OCI-LY3 (cell line): ENCODE measurements at regions not wholly inside any gene's neighbourhood (a gene's known extent, or its start where the extent isn't known, plus 50 kb on each side); places are given as distances from the start of the nearest gene placed in this dataset.

Experiments used
- H2AFZ ChIP-seq: fragments of 200-600, 300-600 bp; shearing (Covaris generic); 2 replicates; pipeline ENCODE4 v1.6.0; 2014; ENCODE audit warnings: antibody characterized with exemption, low read depth, low read length
- H3K27ac ChIP-seq: fragments of 200-600, 300-600 bp; sonication (generic); 2 replicates; pipeline ENCODE4 v1.5.1; 2014; ENCODE audit warnings: mild to moderate bottlenecking, low read length, moderate library complexity, mixed read lengths
- H3K27me3 ChIP-seq: fragments of 200-600, 300-600 bp; sonication (generic); 2 replicates; pipeline ENCODE4 v1.6.1; 2014; ENCODE audit warnings: low read depth, low read length, mixed read lengths
- H3K36me3 ChIP-seq: fragments of 200-600, 300-600 bp; sonication (generic); replicated peaks from 2 replicates; pipeline ENCODE3; 2014; ENCODE audit warnings: low read depth, low read length, mixed read lengths
- H3K4me1 ChIP-seq: fragments of 300-600, 200-600 bp; sonication (generic); 2 replicates; pipeline ENCODE4 v1.6.1; 2014; ENCODE audit warnings: low read length, mixed read lengths
- H3K4me2 ChIP-seq: fragments of 200-600, 300-600 bp; sonication (generic); 2 replicates; pipeline ENCODE4 v1.6.1; 2014; ENCODE audit warnings: low read length, mixed read lengths
- H3K4me3 ChIP-seq: fragments of 300-600, 200-600 bp; sonication (generic); 2 replicates; pipeline ENCODE4 v1.5.1; 2014; ENCODE audit warnings: antibody characterized with exemption, mild to moderate bottlenecking, low read length, moderate library complexity
- H3K79me2 ChIP-seq: fragments of 300-600, 200-600 bp; shearing (Covaris generic); 2 replicates; pipeline ENCODE4 v1.6.1; 2014; ENCODE audit warnings: mild to moderate bottlenecking, low read length, mixed read lengths
- H3K9ac ChIP-seq: fragments of 300-600, 200-600 bp; shearing (Covaris generic); 2 replicates; pipeline ENCODE4 v1.6.0; 2014; ENCODE audit warnings: mild to moderate bottlenecking, low read length, moderate library complexity
- H3K9me3 ChIP-seq: fragments of 200-600, 300-600 bp; shearing (Covaris generic); 2 replicates; pipeline ENCODE4 v1.6.1; 2014; ENCODE audit warnings: low read length, mixed read lengths; ENCODE audit not compliant: insufficient read depth
- H4K20me1 ChIP-seq: fragments of 200-600, 300-600 bp; sonication (generic); 2 replicates; pipeline ENCODE4 v1.6.1; 2016; ENCODE audit warnings: low read length, mixed read lengths; ENCODE audit not compliant: insufficient read depth
- CTCF ChIP-seq: fragments of 200-600, 300-600 bp; sonication (generic); IDR thresholded peaks from 2 replicates; pipeline ENCODE4 v1.5.1; 2014; ENCODE audit warnings: antibody characterized with exemption, low read length, low read depth
- EZH2phosphoT487 ChIP-seq: fragments of 200-600 bp; shearing (Covaris generic); IDR thresholded peaks from 2 replicates; pipeline ENCODE4 v1.6.1; 2018; ENCODE audit warnings: antibody characterized with exemption, mixed run types, low read depth

- H3K9me3 ChIP-seq, result no peaks in the 10 kb centered on the region
- no peak overlapping the region for H3K4me2 ChIP-seq
- H3K4me3 ChIP-seq, result no peak overlapping the region
- H2AFZ ChIP-seq, result no peak overlapping the region
- TF ChIP-seq CTCF, result no peak
- TF ChIP-seq EZH2phosphoT487, result no peak
- H3K79me2 ChIP-seq, result no peaks in the 10 kb centered on the region
- H4K20me1 ChIP-seq, result no peaks in the 10 kb centered on the region
- H3K27ac ChIP-seq, result no peak overlapping the region
- H3K27me3 ChIP-seq, result no peaks in the 10 kb centered on the region
- H3K36me3 ChIP-seq, result no peaks in the 10 kb centered on the region
- H3K9ac ChIP-seq, result no peak overlapping the region
- H3K4me1 ChIP-seq, result no peaks in the 10 kb centered on the region
Measured at GRCh38 chr6:88474720-88475119, 308.6 kb upstream of the CNR1 start.

GRCh38 chr6:88473589-88473988 is 307.4 kb upstream of the CNR1 start:
- Histone ChIP-seq H3K4me3 (no peak overlapping the region), H3K27ac (no peak overlapping the region), H3K9me3 (no peaks in the 10 kb centered on the region)

GRCh38 chr6:88472851-88473525 is 306.8 kb upstream of the CNR1 start:
- H3K9ac ChIP-seq, result no peak overlapping the region
- H3K4me2 ChIP-seq, result no peak overlapping the region
- no peak overlapping the region for H3K27ac ChIP-seq
- no peaks in the 10 kb centered on the region for H3K79me2 ChIP-seq
- TF ChIP-seq EZH2phosphoT487 (no peak), CTCF (no peak)
- no peaks in the 10 kb centered on the region for H3K36me3 ChIP-seq
- no peaks in the 10 kb centered on the region for H3K4me1 ChIP-seq
- H3K9me3 ChIP-seq, result no peaks in the 10 kb centered on the region
- no peaks in the 10 kb centered on the region for H3K27me3 ChIP-seq
- H4K20me1 ChIP-seq, result no peaks in the 10 kb centered on the region
- no peak overlapping the region for H2AFZ ChIP-seq
- no peak overlapping the region for H3K4me3 ChIP-seq

More at GRCh38 chr6:88473589-88473988, 307.4 kb upstream of the CNR1 start:
- no peaks in the 10 kb centered on the region for H3K27me3 ChIP-seq
- H3K4me2 ChIP-seq, result no peak overlapping the region
- H3K36me3 ChIP-seq, result no peaks in the 10 kb centered on the region
- no peaks in the 10 kb centered on the region for H3K4me1 ChIP-seq
- no peak for TF ChIP-seq EZH2phosphoT487
- TF ChIP-seq CTCF, result no peak
- no peaks in the 10 kb centered on the region for H3K79me2 ChIP-seq
- no peaks in the 10 kb centered on the region for H4K20me1 ChIP-seq
- H3K9ac ChIP-seq, result no peak overlapping the region
- no peak overlapping the region for H2AFZ ChIP-seq

- Histone ChIP-seq H2AFZ (no peak overlapping the region), H3K4me1 (no peaks in the 10 kb centered on the region), H3K4me3 (no peak overlapping the region), H3K36me3 (no peaks in the 10 kb centered on the region), H4K20me1 (no peaks in the 10 kb centered on the region), H3K27me3 (no peaks in the 10 kb centered on the region), H3K27ac (no peak overlapping the region), H3K9me3 (no peaks in the 10 kb centered on the region), H3K4me2 (no peak overlapping the region), H3K79me2 (no peaks in the 10 kb centered on the region), H3K9ac (no peak overlapping the region)
- TF ChIP-seq CTCF (no peak), EZH2phosphoT487 (no peak)
Measured at GRCh38 chr6:88459643-88460042, 293.5 kb upstream of the CNR1 start.
